ENCODE measurements at regions not wholly inside any gene's neighbourhood (a gene's known extent, or its start where the extent isn't known, plus 50 kb on each side); places are given as distances from the start of the nearest gene placed in this dataset.

- H3K4me3 ChIP-seq (replicated peaks; ENCODE audit: low read depth, low read length), result no peak overlapping the region
- DNase-seq (ENCODE audit: low read depth), result no peak
- TF ChIP-seq CTCF (IDR thresholded peaks at IDR 0.05; ENCODE audit: low read length, missing control alignments), result no peak
These were observed 859.8 kb downstream of the TRIB2 start for GRCh38 chr2:13576406-13577036.

DNA sequence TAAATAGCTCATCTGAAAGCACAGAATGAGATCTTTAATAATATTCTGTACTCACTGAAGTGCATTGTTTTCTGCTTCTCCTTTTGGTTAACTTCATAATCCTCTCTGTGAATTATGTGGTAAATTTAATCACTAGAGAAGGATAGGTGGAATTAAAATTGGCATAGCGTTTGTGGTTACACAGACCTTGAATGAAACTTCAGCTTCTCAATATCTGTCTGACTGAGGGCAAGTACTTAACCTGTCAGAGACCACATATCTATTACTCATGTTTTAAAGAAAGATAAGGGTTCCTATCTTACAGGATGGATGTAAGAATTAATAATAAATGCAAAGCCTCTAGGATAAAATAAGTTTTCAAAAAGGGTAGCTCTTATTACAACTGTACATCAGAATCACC lies 861.8 kb downstream of the TRIB2 start:
- H3K4me3 ChIP-seq (replicated peaks; ENCODE audit: low read depth, low read length), result no peak overlapping the region
- no peak for DNase-seq (ENCODE audit: low read depth)
- no peak for TF ChIP-seq CTCF (IDR thresholded peaks at IDR 0.05; ENCODE audit: low read length, missing control alignments)

DNA sequence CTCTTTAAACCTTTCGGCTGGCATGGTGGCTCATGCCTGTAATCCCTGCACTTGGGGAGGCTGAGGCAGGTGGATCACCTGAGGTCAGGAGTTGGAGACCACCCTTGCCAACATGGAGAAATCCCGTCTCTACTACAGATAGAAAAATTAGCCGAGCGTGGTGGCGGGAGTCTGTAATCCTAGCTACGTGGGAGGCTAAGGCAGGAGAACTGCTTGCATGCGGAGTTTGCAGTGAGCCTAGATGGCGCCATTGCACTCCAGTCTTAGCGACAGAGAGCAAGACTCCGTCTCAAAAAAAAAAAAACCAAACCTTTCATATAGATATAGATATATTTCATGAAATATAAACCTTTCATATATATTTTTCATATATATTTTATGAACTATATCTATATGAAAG lies 864.7 kb downstream of the TRIB2 start:
- no peak overlapping the region for H3K4me3 ChIP-seq (replicated peaks; ENCODE audit: low read depth, low read length)
- no peak for DNase-seq (ENCODE audit: low read depth)
- no peak for TF ChIP-seq CTCF (IDR thresholded peaks at IDR 0.05; ENCODE audit: low read length, missing control alignments)

DNA sequence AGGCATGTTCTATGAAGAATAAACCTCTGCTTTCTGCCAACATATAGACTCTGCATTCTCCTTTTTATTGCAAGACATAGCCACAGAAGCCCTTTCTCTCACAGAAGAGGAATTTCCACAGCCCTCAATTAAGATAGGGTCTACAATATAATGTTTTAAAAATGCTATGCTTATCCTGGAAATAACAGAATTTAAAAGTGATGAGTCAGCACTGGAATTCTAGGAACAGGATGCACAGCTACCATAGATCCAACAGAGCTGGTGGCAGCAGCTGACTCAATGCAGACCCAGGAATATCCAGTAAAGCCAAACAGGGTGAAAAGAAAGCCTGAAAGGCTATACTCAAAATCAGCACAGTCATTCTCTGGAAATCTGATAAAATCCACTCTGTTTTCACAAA lies 866.9 kb downstream of the TRIB2 start:
- H3K4me3 ChIP-seq (replicated peaks; ENCODE audit: low read depth, low read length), result no peak overlapping the region
- TF ChIP-seq CTCF (IDR thresholded peaks at IDR 0.05; ENCODE audit: low read length, missing control alignments), result no peak
- DNase-seq (ENCODE audit: low read depth), result no peak

DNA sequence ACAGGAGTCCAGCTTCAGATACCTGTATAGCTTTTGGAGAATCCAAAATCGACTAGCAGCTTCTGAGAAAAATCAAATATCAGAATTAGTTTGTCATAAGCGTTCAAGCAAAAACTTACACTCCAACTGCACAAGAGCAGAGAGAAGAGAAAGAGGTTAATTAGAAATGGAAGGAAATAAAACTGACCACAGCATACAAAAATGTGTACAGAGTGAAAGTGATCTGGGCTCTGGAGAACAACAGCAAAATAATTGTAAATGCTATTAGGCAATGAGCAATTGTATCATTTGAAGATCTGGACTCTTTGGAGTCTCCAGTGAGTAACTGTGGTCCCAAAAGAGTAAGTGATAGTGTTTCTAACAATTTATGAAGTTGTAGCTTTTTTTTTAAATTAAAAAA lies 867.3 kb downstream of the TRIB2 start:
- H3K4me3 ChIP-seq (replicated peaks; ENCODE audit: low read depth, low read length), result no peak overlapping the region
- DNase-seq (ENCODE audit: low read depth), result no peak
- no peak for TF ChIP-seq CTCF (IDR thresholded peaks at IDR 0.05; ENCODE audit: low read length, missing control alignments)

- DNase-seq (ENCODE audit: low read depth), result no peak
- TF ChIP-seq CTCF (IDR thresholded peaks at IDR 0.05; ENCODE audit: low read length, missing control alignments), result no peak
These were observed 869.0 kb downstream of the TRIB2 start for GRCh38 chr2:13585732-13586131.

DNA sequence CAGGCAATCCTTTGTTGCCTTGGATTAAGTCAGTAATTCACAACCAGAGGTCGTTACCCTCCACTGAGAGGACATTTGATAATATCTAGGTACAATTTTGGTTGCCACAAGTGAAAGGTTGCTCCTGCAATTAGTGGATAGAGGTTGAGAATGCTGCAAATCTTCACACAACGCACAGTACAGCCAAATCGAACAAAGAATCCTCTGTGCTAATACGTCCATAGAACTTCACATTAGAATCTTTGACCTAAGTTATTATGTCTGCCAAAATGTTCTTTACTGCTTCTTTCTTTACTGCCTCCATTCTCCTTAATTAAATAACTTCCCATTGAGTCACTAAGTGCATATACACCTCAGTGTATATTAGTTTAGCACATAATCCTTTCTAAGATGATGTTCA lies 879.5 kb downstream of the TRIB2 start:
- no peak overlapping the region for H3K4me3 ChIP-seq (replicated peaks; ENCODE audit: low read depth, low read length)
- no peak for DNase-seq (ENCODE audit: low read depth)
- TF ChIP-seq CTCF (IDR thresholded peaks at IDR 0.05; ENCODE audit: low read length, missing control alignments), result no peak

More at GRCh38 chr2:13585732-13586131, 869.0 kb downstream of the TRIB2 start:
- no peak overlapping the region for H3K4me3 ChIP-seq (replicated peaks; ENCODE audit: low read depth, low read length)
